Keratinocyte (primary cell): ENCODE measurements at regions not wholly inside any gene's neighbourhood (a gene's known extent, or its start where the extent isn't known, plus 50 kb on each side); places are given as distances from the start of the nearest gene placed in this dataset.

Experiments used
- DNase-seq: peaks from one replicate; pipeline ENCODE4 v3.0.0-alpha.2; 2011; ENCODE audit warnings: low read depth, missing footprints, low spot score
- FAIRE-seq: peaks from 2 replicates; lab custom pipeline; 2011; peaks lifted over from hg19 to GRCh38; lab: Jason Lieb, UNC
- H2AFZ ChIP-seq: 2 replicates; pipeline ENCODE4 v1.6.0; 2012; ENCODE audit warnings: low read length, control low read depth, inconsistent platforms; ENCODE audit not compliant: control insufficient read depth
- H3K27ac ChIP-seq: 2 replicates; pipeline ENCODE4 v1.5.1; 2011; ENCODE audit warnings: low read length; ENCODE audit not compliant: control insufficient read depth, insufficient read depth
- H3K27me3 ChIP-seq: 3 replicates; pipeline ENCODE4 v1.6.0; 2011; ENCODE audit warnings: low read length; ENCODE audit not compliant: control insufficient read depth, insufficient read depth; ENCODE audit errors: extremely low read depth
- H3K36me3 ChIP-seq, 2 experiments: 2 replicates in 1 of 2; 3 replicates in 1 of 2; pipeline ENCODE4 v1.5.1; 2011; ENCODE audit warnings: low read length in 2 of 2, mild to moderate bottlenecking in 1 of 2; ENCODE audit not compliant: control insufficient read depth in 2 of 2, insufficient read depth in 2 of 2; ENCODE audit errors: extremely low read depth in 1 of 2
- H3K4me1 ChIP-seq: 3 replicates; pipeline ENCODE4 v1.5.1; 2011; ENCODE audit warnings: low read length; ENCODE audit not compliant: control insufficient read depth, insufficient read depth; ENCODE audit errors: extremely low read depth
- H3K4me2 ChIP-seq: 3 replicates; pipeline ENCODE4 v1.6.0; 2011; ENCODE audit warnings: low read depth, low read length; ENCODE audit not compliant: control insufficient read depth, insufficient read depth; ENCODE audit errors: extremely low read depth
- H3K4me3 ChIP-seq, 3 experiments: fragments of 200-600 bp in 1 of 3; sonication (generic) in 1 of 3; 2 replicates in 2 of 3; 3 replicates in 1 of 3; pipeline ENCODE4 v1.5.1; 2011 to 2016; ENCODE audit warnings: low read length in 3 of 3, mild to moderate bottlenecking in 3 of 3, control low read depth in 2 of 3, inconsistent platforms in 1 of 3, low read depth in 1 of 3, mixed read lengths in 1 of 3, mixed run types in 1 of 3, moderate library complexity in 1 of 3; ENCODE audit not compliant: control insufficient read depth in 2 of 3, insufficient read depth in 2 of 3; ENCODE audit errors: extremely low read depth in 1 of 3
- H3K79me2 ChIP-seq: 2 replicates; pipeline ENCODE4 v1.6.0; 2012; ENCODE audit warnings: low read length; ENCODE audit not compliant: control insufficient read depth, insufficient read depth
- H3K9ac ChIP-seq: 3 replicates; pipeline ENCODE4 v1.6.0; 2011; ENCODE audit warnings: low read length; ENCODE audit not compliant: control insufficient read depth, insufficient read depth; ENCODE audit errors: extremely low read depth
- H3K9me1 ChIP-seq: 3 replicates; pipeline ENCODE4 v1.6.0; 2011; ENCODE audit warnings: low read length; ENCODE audit not compliant: control insufficient read depth, insufficient read depth; ENCODE audit errors: extremely low read depth
- H3K9me3 ChIP-seq: 2 replicates; pipeline ENCODE4 v1.5.1; 2012; ENCODE audit warnings: low read depth, low read length; ENCODE audit not compliant: control insufficient read depth
- H4K20me1 ChIP-seq: 3 replicates; pipeline ENCODE4 v1.6.0; 2011; ENCODE audit warnings: low read length; ENCODE audit not compliant: control insufficient read depth, insufficient read depth; ENCODE audit errors: extremely low read depth
- CTCF ChIP-seq, 3 experiments: IDR thresholded peaks in 1 of 3; conservative IDR thresholded peaks in 1 of 3; optimal IDR thresholded peaks in 1 of 3; 2 replicates in 2 of 3; 3 replicates in 1 of 3; pipeline versions ENCODE3 to v1.5.1; 2011; ENCODE audit warnings: low read length in 3 of 3, mild to moderate bottlenecking in 3 of 3, moderate library complexity in 2 of 3, control low read depth in 1 of 3, inconsistent platforms in 1 of 3; ENCODE audit not compliant: insufficient read depth in 2 of 3; ENCODE audit errors: extremely low read depth in 1 of 3
- EZH2 ChIP-seq: IDR thresholded peaks from one replicate; pipeline ENCODE4 v1.6.1; 2012; ENCODE audit warnings: inconsistent platforms, mild to moderate bottlenecking, low read length, moderate library complexity
- dilution Hi-C: fragments of 300-500 bp; cut with MboI; formaldehyde crosslinking; loops from one replicate; pipeline ENCODE4 v1.7.0; 2020; ENCODE audit warnings: low sequenced_read_pairs; ENCODE audit not compliant: extremely low pct_ligation_motif_present

- Histone ChIP-seq H3K9me3 (peaks cover 2% of the 10 kb centered on the region), H3K27ac (no peak overlapping the region), H3K27me3 (no peaks in the 10 kb centered on the region), H3K9me1 (no peaks in the 10 kb centered on the region), H3K9ac (no peak overlapping the region), H3K4me2 (no peak overlapping the region), H3K4me1 (no peaks in the 10 kb centered on the region), H3K36me3 (no peaks in the 10 kb centered on the region), H3K4me3 (no peak overlapping the region), H3K79me2 (no peaks in the 10 kb centered on the region), H4K20me1 (no peaks in the 10 kb centered on the region), H2AFZ (no peak overlapping the region)
- dilution Hi-C loops: no loop called here
- TF ChIP-seq CTCF (optimal IDR thresholded peaks at IDR 0.05 in 1 of 3, IDR thresholded peaks at IDR 0.05 in 1 of 3, conservative IDR thresholded peaks at IDR 0.05 in 1 of 3; ENCODE audit: extremely low read depth in 1 of 3, insufficient read depth in 2 of 3, low read length in 3 of 3) (no peak), EZH2 (no peak)
- DNase-seq (no peak), FAIRE-seq (no peak)
Measured at GRCh38 chr11:70545610-70545912, 147.2 kb downstream of the CTTN start.

GRCh38 chr11:70546191-70546940 lies 148.0 kb downstream of the CTTN start:
- Histone ChIP-seq H3K9me1 (no peaks in the 10 kb centered on the region), H3K36me3 (no peaks in the 10 kb centered on the region), H3K4me3 (no peak overlapping the region), H3K4me1 (no peaks in the 10 kb centered on the region), H4K20me1 (no peaks in the 10 kb centered on the region), H3K4me2 (no peak overlapping the region), H3K9ac (no peak overlapping the region), H3K9me3 (peaks cover under 1% of the 10 kb centered on the region), H3K79me2 (no peaks in the 10 kb centered on the region), H3K27me3 (no peaks in the 10 kb centered on the region), H2AFZ (no peak overlapping the region), H3K27ac (no peak overlapping the region)
- dilution Hi-C loops: no loop called here
- DNase-seq: no peak
- TF ChIP-seq EZH2: no peak
- no peak for TF ChIP-seq CTCF (optimal IDR thresholded peaks at IDR 0.05 in 1 of 3, IDR thresholded peaks at IDR 0.05 in 1 of 3, conservative IDR thresholded peaks at IDR 0.05 in 1 of 3; ENCODE audit: extremely low read depth in 1 of 3, insufficient read depth in 2 of 3, low read length in 3 of 3)
- FAIRE-seq: no peak
